Kidney (tissue), 13 donors: ENCODE measurements at regions not wholly inside any gene's neighbourhood (a gene's known extent, or its start where the extent isn't known, plus 50 kb on each side); places are given as distances from the start of the nearest gene placed in this dataset.
A peak's percentile ranks its signal among the peaks of the same experiment; 100 is the strongest.

Experiments used
- DNase-seq, 5 donors: peaks; one replicate each; pipeline ENCODE4 v3.0.0-alpha.2; 2013 to 2020
- FAIRE-seq: peaks from 2 replicates; lab custom pipeline; 2012; peaks lifted over from hg19 to GRCh38; lab: Jason Lieb, UNC
- H3K27ac ChIP-seq, 2 donors: one replicate each; pipeline ENCODE4 v1.7.0; 2013; ENCODE audit warnings: low read depth in 2 of 2, low read length in 2 of 2, inconsistent platforms in 1 of 2
- H3K27me3 ChIP-seq: one replicate; pipeline ENCODE4 v1.7.1; 2013; ENCODE audit warnings: low read length, inconsistent platforms; ENCODE audit not compliant: control insufficient read depth, insufficient read depth
- H3K36me3 ChIP-seq, 3 donors: one replicate each; pipeline versions ENCODE4 v1.7.0 to v1.7.1; 2013; ENCODE audit warnings: low read length in 3 of 3, control low read depth in 1 of 3, inconsistent platforms in 1 of 3; ENCODE audit not compliant: insufficient read depth in 3 of 3, control insufficient read depth in 2 of 3
- H3K4me1 ChIP-seq, 3 donors: one replicate each; pipeline versions ENCODE4 v1.7.0 to v1.7.1; 2013; ENCODE audit warnings: low read length in 3 of 3, inconsistent platforms in 1 of 3, low read depth in 1 of 3; ENCODE audit not compliant: control insufficient read depth in 2 of 3, insufficient read depth in 2 of 3
- H3K4me3 ChIP-seq, 3 donors: one replicate each; pipeline versions ENCODE4 v1.7.0 to v1.8.1; 2013; ENCODE audit warnings: low read length in 3 of 3, control low read depth in 1 of 3, inconsistent platforms in 1 of 3
- H3K9ac ChIP-seq, 3 donors: one replicate each; pipeline versions ENCODE4 v1.7.0 to v1.7.1; 2013; ENCODE audit warnings: low read length in 3 of 3, control low read depth in 1 of 3, inconsistent platforms in 1 of 3
- H3K9me3 ChIP-seq, 3 donors: one replicate each; pipeline versions ENCODE4 v1.7.0 to v1.7.1; 2013; ENCODE audit warnings: low read length in 3 of 3, control low read depth in 1 of 3, inconsistent platforms in 1 of 3; ENCODE audit not compliant: control insufficient read depth in 2 of 3, insufficient read depth in 1 of 3
- intact Hi-C: fragments of 100-400 bp; cut with DNase I; formaldehyde crosslinking; loops from one replicate; pipeline ENCODE4 v1.11.1; 2022
- TF ChIP-seq, protein P1 (sequence below): IDR thresholded peaks from 3 replicates; pipeline ENCODE4 v1.5.1; 2012; ENCODE audit warnings: mild to moderate bottlenecking, moderate library complexity, borderline replicate concordance; ENCODE audit not compliant: insufficient read depth; ENCODE audit errors: extremely low read depth
- donor health status: control.
- donor health status: control.
- donor health status: control.
- donor health status: control.
- donor health status: control.
- donor health status: DM: yes; HTN: yes; CAD: no.
- donor health status: Normal renal cell carcinoma (clear cell type).

DNA sequence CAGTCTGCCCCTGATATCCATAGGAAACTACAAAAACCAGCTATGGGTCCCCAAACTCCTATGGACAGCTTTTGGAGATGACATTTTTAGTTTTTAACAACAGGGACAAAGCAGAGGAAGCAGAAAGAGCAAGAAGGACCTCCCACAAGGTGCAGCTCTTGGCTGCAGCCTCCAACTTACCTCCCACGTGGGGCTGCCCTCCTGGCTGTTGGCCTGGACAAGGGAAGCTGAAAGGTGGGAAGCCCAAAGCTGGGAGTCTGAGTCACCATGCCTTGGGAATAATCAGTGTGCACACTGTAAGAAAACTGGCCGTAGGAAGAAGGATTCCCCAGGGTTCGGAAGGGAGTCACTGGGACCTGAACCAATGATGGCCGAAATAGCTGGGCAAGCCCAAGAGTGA, 51.8 kb upstream of the PAX1 start:
- DNase-seq (no peak), FAIRE-seq (no peak)
- Histone ChIP-seq H3K4me1 (no peaks in the 10 kb centered on the region), H3K9ac (no peak overlapping the region), H3K36me3 (no peaks in the 10 kb centered on the region), H3K4me3 (no peak overlapping the region), H3K27me3 (no peaks in the 10 kb centered on the region), H3K9me3 (no peaks in the 10 kb centered on the region), H3K27ac (no peak overlapping the region)
- TF ChIP-seq, protein P1, sequence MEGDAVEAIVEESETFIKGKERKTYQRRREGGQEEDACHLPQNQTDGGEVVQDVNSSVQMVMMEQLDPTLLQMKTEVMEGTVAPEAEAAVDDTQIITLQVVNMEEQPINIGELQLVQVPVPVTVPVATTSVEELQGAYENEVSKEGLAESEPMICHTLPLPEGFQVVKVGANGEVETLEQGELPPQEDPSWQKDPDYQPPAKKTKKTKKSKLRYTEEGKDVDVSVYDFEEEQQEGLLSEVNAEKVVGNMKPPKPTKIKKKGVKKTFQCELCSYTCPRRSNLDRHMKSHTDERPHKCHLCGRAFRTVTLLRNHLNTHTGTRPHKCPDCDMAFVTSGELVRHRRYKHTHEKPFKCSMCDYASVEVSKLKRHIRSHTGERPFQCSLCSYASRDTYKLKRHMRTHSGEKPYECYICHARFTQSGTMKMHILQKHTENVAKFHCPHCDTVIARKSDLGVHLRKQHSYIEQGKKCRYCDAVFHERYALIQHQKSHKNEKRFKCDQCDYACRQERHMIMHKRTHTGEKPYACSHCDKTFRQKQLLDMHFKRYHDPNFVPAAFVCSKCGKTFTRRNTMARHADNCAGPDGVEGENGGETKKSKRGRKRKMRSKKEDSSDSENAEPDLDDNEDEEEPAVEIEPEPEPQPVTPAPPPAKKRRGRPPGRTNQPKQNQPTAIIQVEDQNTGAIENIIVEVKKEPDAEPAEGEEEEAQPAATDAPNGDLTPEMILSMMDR: no peak
- intact Hi-C loops: no loop called here

DNA sequence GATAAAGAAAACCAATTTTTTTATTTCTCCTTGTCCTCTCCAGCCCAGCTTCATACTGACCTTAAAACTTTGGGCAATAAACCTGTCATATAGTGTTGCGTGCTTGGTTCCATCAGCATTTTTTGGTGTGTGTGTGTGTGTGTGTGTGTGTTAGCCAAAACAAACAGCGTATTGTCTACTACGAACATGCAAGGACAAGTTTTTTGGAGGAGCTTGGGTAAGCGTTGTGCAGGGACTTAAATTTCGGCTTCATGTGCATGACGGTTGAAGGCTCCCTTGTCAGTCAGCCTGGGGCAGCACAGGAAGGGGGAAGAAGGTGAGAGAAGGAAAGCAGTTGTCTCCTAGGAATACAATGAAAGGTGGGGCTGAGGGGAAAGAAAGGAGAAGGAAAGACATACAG, 62.0 kb upstream of the PAX1 start:
- no peaks in the 10 kb centered on the region for H3K27me3 ChIP-seq
- no peaks in the 10 kb centered on the region for H3K9me3 ChIP-seq
- H3K4me1 ChIP-seq: no peaks in the 10 kb centered on the region
- no peak for FAIRE-seq
- DNase-seq: no peak
- H3K27ac ChIP-seq: no peak overlapping the region
- no peak overlapping the region for H3K9ac ChIP-seq
- H3K4me3 ChIP-seq: no peak overlapping the region
- TF ChIP-seq, protein P1: no peak
- no peaks in the 10 kb centered on the region for H3K36me3 ChIP-seq
- intact Hi-C loops: no loop called here

DNA sequence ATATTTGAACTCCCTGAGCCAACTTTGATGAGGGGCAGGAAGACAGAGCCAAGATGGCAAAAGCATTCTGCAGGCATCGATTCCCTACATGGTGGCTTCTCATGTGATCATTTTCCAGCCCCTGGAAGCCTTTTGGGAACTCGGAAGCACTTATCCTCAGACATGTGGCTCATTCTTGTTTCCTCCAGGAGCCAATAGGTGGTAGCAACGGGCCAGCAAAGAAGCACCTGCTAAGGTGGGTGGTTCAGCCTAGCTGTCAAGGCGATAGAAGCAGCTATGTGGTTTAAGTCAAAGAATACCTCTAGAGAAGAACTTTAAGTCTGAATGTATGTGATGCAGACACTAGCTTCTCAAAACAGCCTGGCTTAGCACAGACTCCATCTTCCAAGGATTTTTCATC, 64.9 kb upstream of the PAX1 start:
- Histone ChIP-seq H3K9ac (no peak overlapping the region), H3K4me3 (no peak overlapping the region), H3K9me3 (no peaks in the 10 kb centered on the region), H3K27ac (no peak overlapping the region), H3K4me1 (no peaks in the 10 kb centered on the region), H3K27me3 (no peaks in the 10 kb centered on the region), H3K36me3 (no peaks in the 10 kb centered on the region)
- peak in 4 of 5 donors; percentile 38 to 69 (median 58) for DNase-seq
- intact Hi-C loops: no loop called here
- FAIRE-seq: no peak
- TF ChIP-seq, protein P1: peak; percentile 38

DNA sequence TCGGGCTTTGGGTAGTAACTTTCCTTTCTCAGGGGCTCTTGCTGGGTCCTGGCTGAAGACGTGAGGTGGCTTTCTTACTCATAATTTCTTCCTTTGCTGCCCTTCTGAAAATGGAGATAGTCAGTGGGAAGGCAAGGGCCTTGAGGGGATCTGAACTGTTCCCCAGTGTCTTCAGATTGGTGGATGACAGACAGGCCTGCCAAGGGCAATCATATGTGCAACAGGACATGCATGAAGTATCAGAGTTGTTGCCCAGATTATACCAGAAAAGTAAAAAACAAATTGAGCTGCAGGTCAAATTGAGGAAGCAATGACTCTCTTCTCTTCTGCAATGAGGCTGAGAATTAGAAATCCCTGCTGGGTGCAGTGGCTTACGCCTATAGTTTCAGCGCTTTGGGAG, 71.6 kb upstream of the PAX1 start:
- no peaks in the 10 kb centered on the region for H3K27me3 ChIP-seq
- intact Hi-C loops: no loop called here
- TF ChIP-seq, protein P1: no peak
- H3K27ac ChIP-seq: no peak overlapping the region
- FAIRE-seq (no peak), DNase-seq (no peak)
- H3K36me3 ChIP-seq: no peaks in the 10 kb centered on the region
- H3K9ac ChIP-seq: no peak overlapping the region
- H3K4me3 ChIP-seq: no peak overlapping the region
- no peaks in the 10 kb centered on the region for H3K9me3 ChIP-seq
- no peaks in the 10 kb centered on the region for H3K4me1 ChIP-seq
